ENCODE measurements at regions not wholly inside any gene's neighbourhood (a gene's known extent, or its start where the extent isn't known, plus 50 kb on each side); places are given as distances from the start of the nearest gene placed in this dataset.
A peak's percentile ranks its signal among the peaks of the same experiment; 100 is the strongest.
"Not testable (repeated sequence)": the region's sequence is repeated elsewhere in the genome, so short reads cannot be mapped to it uniquely, and the experiment has no call there.

DNA sequence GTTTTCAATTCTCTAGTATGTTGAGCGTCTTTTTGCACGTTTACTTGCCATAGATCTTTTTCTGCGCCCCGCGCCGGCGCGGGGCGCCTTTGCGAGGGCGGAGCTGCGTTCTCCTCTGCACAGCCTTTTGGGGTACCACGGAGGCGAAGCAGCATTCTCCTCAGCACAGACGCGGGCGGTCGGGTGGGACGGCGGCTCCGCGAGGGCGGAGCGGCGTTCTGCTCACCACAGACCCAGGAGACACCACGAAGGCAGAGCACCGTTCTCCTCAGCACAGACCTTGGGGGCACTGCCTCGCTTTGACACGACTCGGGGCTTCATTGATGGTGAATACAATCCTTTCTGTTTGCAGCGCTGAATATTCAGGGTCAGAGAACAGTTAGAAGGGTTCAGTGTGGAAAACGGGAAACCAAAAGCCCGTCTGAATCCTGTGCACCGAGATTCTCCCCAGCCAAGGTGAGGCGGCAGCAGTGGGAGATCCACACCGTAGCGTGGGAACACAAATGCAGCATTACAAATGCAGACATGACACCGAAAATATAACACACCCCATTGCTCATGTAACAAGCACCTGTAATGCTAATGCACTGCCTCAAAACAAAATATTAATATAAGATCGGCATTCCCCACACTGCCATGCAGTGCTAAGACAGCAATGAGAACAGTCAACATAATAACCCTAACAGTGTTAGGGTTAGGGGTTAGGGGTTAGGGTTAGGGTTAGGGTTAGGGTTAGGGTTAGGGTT is 190.7 kb upstream of the VIPR2 start:
- H3K36me3 Mint-ChIP-seq (ENCODE audit: unreplicated experiment); H3K27me3 Mint-ChIP-seq (ENCODE audit: unreplicated experiment); H3K27ac Mint-ChIP-seq (ENCODE audit: unreplicated experiment); H3K4me3 Mint-ChIP-seq (ENCODE audit: unreplicated experiment); H3K9me3 Mint-ChIP-seq (ENCODE audit: unreplicated experiment); H3K4me1 Mint-ChIP-seq (ENCODE audit: low read depth, unreplicated experiment): not testable (repeated sequence)
- DNase-seq: peak; percentile 17

DNA sequence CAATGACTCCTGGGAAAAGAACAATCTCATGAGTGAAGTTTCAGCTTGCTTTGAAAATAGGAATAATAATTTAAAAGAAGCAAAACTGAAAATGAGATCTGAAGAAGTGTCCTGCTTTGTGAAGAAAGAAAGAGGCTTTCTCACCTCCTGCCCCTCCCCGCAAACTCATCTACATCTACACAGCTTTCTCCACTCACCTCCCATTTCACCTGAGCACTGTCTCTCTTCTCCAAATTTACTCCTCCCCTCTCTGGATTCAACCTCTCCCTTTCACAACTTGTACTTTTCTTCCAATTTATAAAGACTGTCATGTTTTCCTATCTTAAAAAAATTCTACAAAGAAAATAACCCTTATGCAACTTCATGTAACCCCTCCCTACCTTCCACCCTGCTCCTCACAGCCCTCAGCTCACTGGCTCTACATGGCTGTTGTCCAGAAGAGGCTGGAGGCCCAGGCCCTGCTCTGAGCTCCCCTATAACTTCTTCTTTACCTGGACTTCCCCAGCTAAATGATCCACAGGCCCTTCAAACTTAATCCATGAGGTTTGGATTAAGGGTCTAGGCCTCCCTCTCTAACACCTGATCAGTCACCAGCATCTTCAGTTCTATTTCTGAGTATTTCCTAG is 188.3 kb upstream of the VIPR2 start:
- not testable (repeated sequence) for DNase-seq; H3K36me3 Mint-ChIP-seq (ENCODE audit: unreplicated experiment); H3K4me3 Mint-ChIP-seq (ENCODE audit: unreplicated experiment); H3K9me3 Mint-ChIP-seq (ENCODE audit: unreplicated experiment); H3K4me1 Mint-ChIP-seq (ENCODE audit: low read depth, unreplicated experiment); H3K27me3 Mint-ChIP-seq (ENCODE audit: unreplicated experiment); H3K27ac Mint-ChIP-seq (ENCODE audit: unreplicated experiment)

DNA sequence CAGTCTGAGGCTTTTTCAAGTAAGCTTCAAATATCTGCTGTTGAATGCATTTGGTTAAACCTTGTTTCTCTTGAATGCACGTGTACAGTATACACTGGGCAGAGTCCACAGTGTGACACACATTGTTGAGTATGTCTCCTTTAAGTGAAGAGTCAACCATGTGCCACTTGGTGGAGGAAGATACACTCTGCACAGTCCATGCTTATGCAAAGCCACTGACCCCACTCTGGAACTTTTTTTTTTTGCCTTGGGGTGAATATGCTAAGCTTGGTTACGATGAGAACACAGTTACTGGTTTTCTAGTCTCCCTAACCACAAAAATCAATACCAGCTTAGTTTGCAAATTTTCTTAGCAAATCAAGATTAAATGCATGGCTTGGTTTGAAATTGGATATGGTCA is 186.8 kb upstream of the VIPR2 start:
- Mint-ChIP-seq H3K27ac (ENCODE audit: unreplicated experiment) (no peak overlapping the region), H3K36me3 (ENCODE audit: unreplicated experiment) (peaks cover 11% of the 10 kb centered on the region), H3K4me3 (ENCODE audit: unreplicated experiment) (no peak overlapping the region), H3K4me1 (ENCODE audit: low read depth, unreplicated experiment) (no peaks in the 10 kb centered on the region), H3K27me3 (ENCODE audit: unreplicated experiment) (peaks cover 4% of the 10 kb centered on the region), H3K9me3 (ENCODE audit: unreplicated experiment) (peaks cover 7% of the 10 kb centered on the region)
- TF ChIP-seq, protein P1, sequence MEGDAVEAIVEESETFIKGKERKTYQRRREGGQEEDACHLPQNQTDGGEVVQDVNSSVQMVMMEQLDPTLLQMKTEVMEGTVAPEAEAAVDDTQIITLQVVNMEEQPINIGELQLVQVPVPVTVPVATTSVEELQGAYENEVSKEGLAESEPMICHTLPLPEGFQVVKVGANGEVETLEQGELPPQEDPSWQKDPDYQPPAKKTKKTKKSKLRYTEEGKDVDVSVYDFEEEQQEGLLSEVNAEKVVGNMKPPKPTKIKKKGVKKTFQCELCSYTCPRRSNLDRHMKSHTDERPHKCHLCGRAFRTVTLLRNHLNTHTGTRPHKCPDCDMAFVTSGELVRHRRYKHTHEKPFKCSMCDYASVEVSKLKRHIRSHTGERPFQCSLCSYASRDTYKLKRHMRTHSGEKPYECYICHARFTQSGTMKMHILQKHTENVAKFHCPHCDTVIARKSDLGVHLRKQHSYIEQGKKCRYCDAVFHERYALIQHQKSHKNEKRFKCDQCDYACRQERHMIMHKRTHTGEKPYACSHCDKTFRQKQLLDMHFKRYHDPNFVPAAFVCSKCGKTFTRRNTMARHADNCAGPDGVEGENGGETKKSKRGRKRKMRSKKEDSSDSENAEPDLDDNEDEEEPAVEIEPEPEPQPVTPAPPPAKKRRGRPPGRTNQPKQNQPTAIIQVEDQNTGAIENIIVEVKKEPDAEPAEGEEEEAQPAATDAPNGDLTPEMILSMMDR (IDR thresholded peaks at IDR 0.05; ENCODE audit: partially characterized antibody, unreplicated experiment): no peak
- no peak for DNase-seq

DNA sequence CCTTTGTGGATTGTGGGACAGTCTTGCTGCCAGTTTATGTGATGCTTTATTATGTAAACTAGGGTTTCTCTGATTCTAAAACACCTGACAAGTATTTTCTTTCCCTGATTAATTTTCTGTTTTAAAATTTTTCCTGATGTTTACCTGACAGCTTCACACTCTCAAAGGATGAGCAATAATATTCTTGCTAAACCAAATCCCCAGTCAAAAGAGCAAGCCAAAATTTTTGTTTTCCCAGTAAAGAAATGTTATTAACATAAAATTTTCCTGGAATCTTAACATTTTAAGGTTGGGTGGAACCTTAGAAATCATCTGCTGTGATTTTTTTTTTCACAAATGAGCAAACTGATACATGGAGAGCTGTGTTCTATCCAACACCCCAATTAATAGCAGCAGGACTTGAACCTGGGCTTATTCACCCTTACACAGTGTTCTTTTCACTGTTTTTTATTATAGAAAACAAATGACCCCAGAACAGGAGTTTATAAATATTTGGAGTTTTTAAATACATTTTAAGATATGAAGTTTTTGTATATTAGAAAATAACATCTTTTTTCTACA is 185.2 kb upstream of the VIPR2 start:
- Mint-ChIP-seq H3K4me3 (ENCODE audit: unreplicated experiment) (no peak overlapping the region), H3K9me3 (ENCODE audit: unreplicated experiment) (peaks cover 7% of the 10 kb centered on the region)

DNA sequence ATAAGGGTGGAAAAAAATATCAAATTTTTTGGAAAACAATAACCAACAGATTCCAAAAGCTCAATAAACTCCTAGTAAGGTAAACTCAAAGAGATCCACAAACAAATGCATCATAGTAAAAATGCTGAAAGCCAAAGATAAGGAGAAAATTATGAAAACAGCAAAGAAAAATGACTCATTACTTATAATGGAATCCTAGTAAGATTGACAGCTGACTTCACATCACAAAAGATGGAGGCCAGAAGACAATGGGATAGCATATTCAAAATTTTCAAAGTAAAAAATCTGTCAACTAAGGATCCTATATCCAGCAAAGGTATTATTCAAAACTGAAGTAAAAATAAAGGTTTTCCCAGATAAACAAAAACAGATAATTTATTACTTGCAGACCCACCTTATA is 183.4 kb upstream of the VIPR2 start:
- Mint-ChIP-seq H3K27me3 (ENCODE audit: unreplicated experiment) (no peaks in the 10 kb centered on the region), H3K4me3 (ENCODE audit: unreplicated experiment) (no peak overlapping the region), H3K27ac (ENCODE audit: unreplicated experiment) (no peak overlapping the region), H3K9me3 (ENCODE audit: unreplicated experiment) (peaks cover 2% of the 10 kb centered on the region), H3K4me1 (ENCODE audit: low read depth, unreplicated experiment) (no peaks in the 10 kb centered on the region), H3K36me3 (ENCODE audit: unreplicated experiment) (peaks cover 11% of the 10 kb centered on the region)
- DNase-seq: no peak
- TF ChIP-seq, protein P1 (IDR thresholded peaks at IDR 0.05; ENCODE audit: partially characterized antibody, unreplicated experiment): no peak

More for the DNA sequence above, 185.2 kb upstream of the VIPR2 start:
- Mint-ChIP-seq H3K36me3 (ENCODE audit: unreplicated experiment) (peaks cover 11% of the 10 kb centered on the region), H3K27ac (ENCODE audit: unreplicated experiment) (no peak overlapping the region), H3K4me1 (ENCODE audit: low read depth, unreplicated experiment) (no peaks in the 10 kb centered on the region), H3K27me3 (ENCODE audit: unreplicated experiment) (no peaks in the 10 kb centered on the region)
- TF ChIP-seq, protein P1 (IDR thresholded peaks at IDR 0.05; ENCODE audit: partially characterized antibody, unreplicated experiment): no peak
- no peak for DNase-seq

DNA sequence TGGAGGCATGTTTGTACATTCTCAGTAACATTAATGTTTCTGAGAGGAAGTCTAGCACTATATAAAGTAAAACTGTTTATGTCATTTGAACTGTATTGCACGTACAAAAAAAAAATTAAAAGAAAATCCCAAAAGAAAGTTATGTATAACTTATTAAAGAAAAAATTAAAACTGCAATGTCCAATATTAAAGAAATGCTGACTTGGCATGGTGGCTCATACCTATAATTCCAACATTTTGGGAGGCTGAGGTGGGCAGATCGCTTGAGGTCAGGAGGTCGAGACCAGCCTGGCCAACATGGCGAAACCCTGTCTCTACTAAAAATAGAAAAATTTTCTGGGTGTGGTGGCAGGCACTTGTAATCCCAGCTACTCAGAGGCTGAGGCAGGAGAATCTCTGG is 178.7 kb upstream of the VIPR2 start:
- Mint-ChIP-seq H3K4me3 (ENCODE audit: unreplicated experiment) (no peak overlapping the region), H3K4me1 (ENCODE audit: low read depth, unreplicated experiment) (no peaks in the 10 kb centered on the region), H3K27me3 (ENCODE audit: unreplicated experiment) (no peaks in the 10 kb centered on the region), H3K9me3 (ENCODE audit: unreplicated experiment) (peaks cover 8% of the 10 kb centered on the region), H3K27ac (ENCODE audit: unreplicated experiment) (no peak overlapping the region), H3K36me3 (ENCODE audit: unreplicated experiment) (peaks cover 11% of the 10 kb centered on the region)
- TF ChIP-seq, protein P1 (IDR thresholded peaks at IDR 0.05; ENCODE audit: partially characterized antibody, unreplicated experiment): no peak
- no peak for DNase-seq

All from glutamatergic neuron (in vitro differentiated cells).